ENCODE measurements at regions not wholly inside any gene's neighbourhood (a gene's known extent, or its start where the extent isn't known, plus 50 kb on each side); places are given as distances from the start of the nearest gene placed in this dataset.

GRCh38 chr1:244234009-244234643 lies 183.0 kb downstream of the ZBTB18 start:
- no peak for DNase-seq (ENCODE audit: low read depth, low spot score)
- in situ Hi-C loops (cut with HindIII; ENCODE audit: low pct_unique_long_range_greater_than_20kb, low sequenced_read_pairs): no loop called here

DNA sequence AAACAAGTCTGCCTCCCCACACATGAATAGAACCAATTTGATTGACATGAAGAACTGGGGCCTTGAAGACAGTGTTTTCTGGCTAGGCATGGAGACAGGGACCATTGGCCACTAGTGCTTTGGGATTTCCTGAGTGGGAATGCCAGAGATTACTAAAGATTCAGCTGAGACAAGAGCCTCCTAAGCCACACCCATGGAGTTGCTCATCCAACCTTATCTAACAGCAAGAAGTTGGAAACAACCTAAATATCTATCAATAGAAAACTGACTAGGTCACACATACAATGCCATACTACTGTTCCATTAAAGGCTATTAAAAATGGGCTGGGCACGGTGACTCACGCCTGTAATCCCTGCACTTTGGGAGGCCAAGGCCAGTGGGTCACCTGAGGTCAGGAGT lies 184.1 kb downstream of the ZBTB18 start:
- in situ Hi-C loops (cut with HindIII; ENCODE audit: low pct_unique_long_range_greater_than_20kb, low sequenced_read_pairs): no loop called here
- DNase-seq (ENCODE audit: low read depth, low spot score): no peak

DNA sequence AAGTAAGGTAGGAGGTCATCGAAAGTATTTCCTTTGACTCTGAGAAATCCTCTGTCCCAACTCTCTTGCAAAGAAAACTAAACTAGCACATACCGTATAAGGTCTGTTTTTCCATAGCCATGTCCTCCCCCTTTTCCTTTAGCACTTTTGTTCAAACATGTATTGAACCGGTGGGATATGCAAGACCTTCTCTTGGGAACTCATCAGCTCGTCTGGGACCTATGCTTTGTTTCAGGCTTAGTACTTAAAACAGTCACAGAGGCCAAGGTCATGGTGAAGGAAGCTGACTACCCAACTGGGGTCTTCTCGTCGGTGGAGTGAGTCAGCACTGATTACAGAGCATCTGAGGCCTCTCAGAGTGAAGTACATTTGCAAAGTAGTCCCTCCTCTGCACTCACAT lies 185.0 kb downstream of the ZBTB18 start:
- in situ Hi-C loops (cut with HindIII; ENCODE audit: low pct_unique_long_range_greater_than_20kb, low sequenced_read_pairs): no loop called here

DNA sequence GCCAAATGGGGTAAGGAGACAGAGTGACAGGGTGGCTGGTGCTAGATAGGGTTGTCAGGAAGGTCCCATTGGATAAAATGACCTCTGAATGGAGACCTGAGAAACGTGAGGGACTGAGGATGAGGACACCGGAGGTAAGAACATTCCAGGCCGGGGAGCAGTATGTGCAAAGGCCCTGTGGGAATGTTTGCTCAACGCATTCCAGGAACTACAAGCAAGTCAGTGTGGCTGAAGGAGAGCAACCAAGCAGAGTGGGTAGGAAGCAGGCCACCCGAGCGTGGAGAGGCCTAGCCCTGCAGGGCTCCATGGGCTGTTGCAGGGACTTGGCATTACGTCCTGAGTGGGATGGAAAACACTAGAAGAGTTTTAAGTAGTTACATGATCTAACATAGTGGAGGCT lies 185.6 kb downstream of the ZBTB18 start:
- in situ Hi-C loops (cut with HindIII; ENCODE audit: low pct_unique_long_range_greater_than_20kb, low sequenced_read_pairs): no loop called here
- no peak for DNase-seq (ENCODE audit: low read depth, low spot score)

More for the DNA sequence above, 185.0 kb downstream of the ZBTB18 start:
- no peak for DNase-seq (ENCODE audit: low read depth, low spot score)

DNA sequence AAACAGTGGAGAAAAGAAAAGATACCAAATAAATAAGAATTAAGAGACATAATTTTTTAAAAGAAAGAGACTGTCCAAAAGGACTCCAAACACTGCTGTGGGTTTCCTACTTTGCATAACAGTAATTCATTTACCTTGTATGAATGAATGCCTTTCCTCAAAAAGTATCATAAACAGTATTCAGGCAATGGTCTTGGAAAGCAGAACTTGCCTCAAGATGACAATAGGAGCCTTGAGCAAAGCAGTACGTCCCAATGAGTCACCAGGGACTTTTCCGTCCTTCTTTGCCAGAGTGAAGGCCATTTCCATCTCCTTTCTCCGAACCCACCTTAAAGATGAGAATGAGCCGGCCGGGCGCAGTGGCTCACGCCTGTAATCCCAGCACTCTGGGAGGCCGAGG lies 186.4 kb downstream of the ZBTB18 start:
- no peak for DNase-seq (ENCODE audit: low read depth, low spot score)
- in situ Hi-C loops (cut with HindIII; ENCODE audit: low pct_unique_long_range_greater_than_20kb, low sequenced_read_pairs): no loop called here

GRCh38 chr1:244239261-244239770 lies 188.2 kb downstream of the ZBTB18 start:
- no peak for DNase-seq (ENCODE audit: low read depth, low spot score)
- in situ Hi-C loops (cut with HindIII; ENCODE audit: low pct_unique_long_range_greater_than_20kb, low sequenced_read_pairs): no loop called here

DNA sequence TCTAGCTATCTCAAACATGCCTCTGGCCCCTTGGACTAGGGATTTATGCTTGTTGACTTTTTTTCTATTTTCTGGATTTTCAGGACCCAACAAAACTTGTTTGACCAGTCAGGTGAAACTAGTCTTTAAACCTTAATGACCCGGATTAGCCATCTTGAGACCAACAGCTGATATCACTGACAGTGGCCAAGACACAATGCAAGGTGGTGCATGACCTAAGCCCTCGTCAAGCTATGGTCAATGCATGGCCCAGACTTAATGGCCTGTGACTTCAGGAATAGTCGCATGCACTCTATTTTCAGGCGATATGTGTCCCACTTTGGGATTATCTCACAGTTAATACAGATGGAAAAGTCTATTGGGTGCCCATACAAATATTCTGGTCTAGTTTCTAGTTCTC lies 190.4 kb downstream of the ZBTB18 start:
- in situ Hi-C loops (cut with HindIII; ENCODE audit: low pct_unique_long_range_greater_than_20kb, low sequenced_read_pairs): no loop called here
- no peak for DNase-seq (ENCODE audit: low read depth, low spot score)

DNA sequence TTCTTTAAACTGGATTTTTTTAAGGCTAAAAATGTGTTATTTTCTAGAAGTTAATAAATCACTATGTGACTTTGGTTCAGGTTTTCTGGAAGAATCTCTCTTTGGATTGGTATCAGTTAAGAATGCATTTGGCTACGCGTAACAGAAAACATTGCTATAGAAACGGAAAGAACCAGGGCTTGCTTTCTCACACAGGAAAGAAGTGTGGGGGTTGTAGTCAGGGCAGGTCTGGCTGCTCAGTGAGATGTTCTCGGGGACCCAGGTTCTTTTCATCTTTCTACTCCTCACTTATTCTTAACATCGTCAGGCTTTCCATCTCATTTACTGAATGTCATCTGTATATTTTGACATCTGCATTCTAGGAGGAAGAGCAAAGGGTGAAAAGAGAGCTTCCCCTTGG lies 191.4 kb downstream of the ZBTB18 start:
- DNase-seq (ENCODE audit: low read depth, low spot score): no peak
- in situ Hi-C loops (cut with HindIII; ENCODE audit: low pct_unique_long_range_greater_than_20kb, low sequenced_read_pairs): no loop called here

DNA sequence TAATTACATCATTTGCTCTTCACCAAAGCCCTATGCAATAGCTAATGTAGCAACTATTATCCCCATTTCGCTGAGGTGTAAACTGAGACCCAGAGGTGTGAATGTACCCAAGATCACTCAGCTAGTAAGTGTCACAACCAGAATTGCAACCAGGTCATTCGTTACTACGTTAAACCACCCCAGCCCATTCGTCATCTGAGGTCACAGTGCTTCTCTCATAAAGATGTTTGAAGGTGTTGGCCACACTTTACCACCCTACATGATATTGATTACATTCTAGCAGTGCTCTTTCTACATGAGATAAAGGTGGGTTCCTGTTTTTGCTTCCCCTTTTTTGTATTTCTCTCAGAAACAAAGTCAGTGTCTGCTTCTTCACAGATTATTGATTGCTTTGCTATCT lies 195.3 kb downstream of the ZBTB18 start:
- in situ Hi-C loops (cut with HindIII; ENCODE audit: low pct_unique_long_range_greater_than_20kb, low sequenced_read_pairs): no loop called here
- DNase-seq (ENCODE audit: low read depth, low spot score): no peak

DNA sequence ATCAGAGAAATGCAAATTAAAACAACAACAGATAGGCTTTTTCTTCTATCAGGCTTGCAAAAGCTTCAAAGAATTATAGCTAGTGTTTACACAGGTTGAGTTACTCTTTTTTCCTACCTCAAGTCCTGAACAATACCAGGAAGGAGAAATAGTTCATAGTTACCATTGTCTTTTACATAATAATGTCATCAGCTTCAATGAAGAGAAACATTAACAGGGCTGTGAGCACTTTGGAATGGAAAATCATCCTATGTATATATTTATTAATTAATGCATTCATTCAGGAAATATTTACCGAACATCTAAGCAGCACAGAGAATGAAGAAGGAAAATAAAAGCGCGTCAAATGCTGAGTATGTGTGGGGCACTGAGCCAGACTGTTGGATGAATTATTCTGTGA lies 197.3 kb downstream of the ZBTB18 start:
- DNase-seq (ENCODE audit: low read depth, low spot score): no peak
- in situ Hi-C loops (cut with HindIII; ENCODE audit: low pct_unique_long_range_greater_than_20kb, low sequenced_read_pairs): no loop called here

- no peak for DNase-seq (ENCODE audit: low read depth, low spot score)
- in situ Hi-C loops (cut with HindIII; ENCODE audit: low pct_unique_long_range_greater_than_20kb, low sequenced_read_pairs): no loop called here
Observed at GRCh38 chr1:244252211-244252610, 199.5 kb downstream of the ADSS2 start.

DNA sequence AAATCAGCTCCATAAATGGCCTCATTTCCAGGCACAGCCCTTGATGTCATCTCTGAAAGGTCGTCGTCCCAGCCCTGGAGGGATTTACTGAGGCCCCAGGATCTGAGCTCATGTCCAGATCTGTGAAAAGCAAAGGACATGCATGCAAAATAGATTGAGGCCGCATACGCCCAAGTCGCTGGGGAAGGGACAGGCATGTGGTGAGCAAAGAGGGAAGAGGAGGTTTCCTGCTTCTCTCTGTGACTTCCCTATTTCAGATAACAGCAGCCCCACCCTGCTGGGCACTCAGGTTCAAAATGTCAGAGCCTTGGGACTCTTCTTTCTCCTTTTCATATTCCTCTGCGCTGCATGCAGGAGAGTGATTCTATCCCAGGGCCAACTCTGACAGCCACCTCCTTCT lies 197.2 kb downstream of the ADSS2 start:
- in situ Hi-C loops (cut with HindIII; ENCODE audit: low pct_unique_long_range_greater_than_20kb, low sequenced_read_pairs): no loop called here
- DNase-seq (ENCODE audit: low read depth, low spot score): no peak

- no peak for DNase-seq (ENCODE audit: low read depth, low spot score)
- in situ Hi-C loops (cut with HindIII; ENCODE audit: low pct_unique_long_range_greater_than_20kb, low sequenced_read_pairs): no loop called here
Observed at GRCh38 chr1:244255426-244255965, 196.2 kb downstream of the ADSS2 start.

DNA sequence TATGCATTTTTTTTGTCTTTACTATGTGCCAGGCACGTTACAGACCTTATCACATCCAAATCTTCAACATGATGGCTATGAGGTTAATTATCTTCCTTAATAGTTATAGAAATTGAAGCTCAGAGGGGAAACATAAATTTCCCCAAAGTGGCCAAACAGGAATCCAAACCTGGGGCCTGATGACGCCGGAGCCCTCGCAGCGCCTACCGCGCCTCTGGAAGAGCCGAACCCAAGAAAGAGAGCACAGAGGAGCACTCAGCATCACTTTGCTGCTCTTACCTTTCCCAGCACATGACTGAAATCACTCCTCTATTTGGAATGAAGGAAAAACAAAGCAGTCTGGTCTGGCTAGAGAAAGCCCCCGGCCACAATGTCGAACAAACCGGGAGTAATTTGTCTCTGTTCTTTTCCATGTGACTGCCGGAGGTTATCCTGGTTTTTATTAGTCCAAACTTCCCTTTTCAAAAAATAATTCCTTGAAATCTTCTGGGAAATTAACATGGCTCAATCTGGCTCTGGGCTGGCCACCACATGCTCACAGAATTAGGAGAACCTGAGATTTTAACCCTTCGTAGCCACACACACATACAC lies 195.5 kb downstream of the ADSS2 start:
- no peak for DNase-seq (ENCODE audit: low read depth, low spot score)

DNA sequence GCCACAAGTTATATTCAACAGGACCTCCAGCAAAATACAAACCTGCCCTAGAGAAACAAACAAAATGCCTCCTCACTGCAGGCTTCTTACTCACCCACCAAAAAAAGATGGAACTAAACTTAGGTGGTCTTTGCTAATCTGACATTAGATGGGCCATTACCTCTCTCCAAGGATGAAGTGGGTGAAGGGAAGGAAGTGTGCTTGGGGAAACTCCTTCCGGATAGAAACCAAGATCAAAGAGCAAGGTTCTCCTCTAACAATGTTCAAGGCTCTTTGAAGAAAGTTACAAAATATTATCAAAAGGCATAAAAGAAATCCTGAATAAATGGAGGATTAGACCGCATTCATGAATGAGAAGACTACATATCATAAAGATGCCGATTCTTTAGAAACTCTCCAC lies 187.5 kb downstream of the ADSS2 start:
- DNase-seq (ENCODE audit: low read depth, low spot score): no peak
- in situ Hi-C loops (cut with HindIII; ENCODE audit: low pct_unique_long_range_greater_than_20kb, low sequenced_read_pairs): no loop called here

More for the DNA sequence above, 195.5 kb downstream of the ADSS2 start:
- in situ Hi-C loops (cut with HindIII; ENCODE audit: low pct_unique_long_range_greater_than_20kb, low sequenced_read_pairs): no loop called here

DNA sequence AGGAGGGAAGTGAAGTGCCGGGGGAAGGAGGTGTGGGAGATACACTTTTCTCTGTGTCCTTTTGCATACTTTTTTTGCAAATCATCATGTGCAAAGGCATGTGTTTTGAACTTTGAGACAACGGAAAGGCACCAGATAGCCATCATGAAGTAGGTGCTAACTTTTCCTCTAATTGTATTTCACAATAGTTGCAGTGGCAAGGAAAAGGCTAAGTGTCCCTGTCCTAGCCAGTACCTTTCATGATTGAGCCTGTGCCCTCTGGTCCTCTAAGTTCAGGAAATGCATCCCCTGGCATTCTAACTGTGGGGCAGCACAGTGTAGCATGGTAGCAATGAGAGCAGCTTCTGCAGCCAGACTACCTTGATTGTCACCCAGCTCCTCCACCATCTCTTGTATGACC lies 186.2 kb downstream of the ADSS2 start:
- in situ Hi-C loops (cut with HindIII; ENCODE audit: low pct_unique_long_range_greater_than_20kb, low sequenced_read_pairs): no loop called here
- no peak for DNase-seq (ENCODE audit: low read depth, low spot score)

- DNase-seq (ENCODE audit: low read depth, low spot score): no peak
- in situ Hi-C loops (cut with HindIII; ENCODE audit: low pct_unique_long_range_greater_than_20kb, low sequenced_read_pairs): no loop called here
Observed at GRCh38 chr1:244269169-244269568, 182.5 kb downstream of the ADSS2 start.

DNA sequence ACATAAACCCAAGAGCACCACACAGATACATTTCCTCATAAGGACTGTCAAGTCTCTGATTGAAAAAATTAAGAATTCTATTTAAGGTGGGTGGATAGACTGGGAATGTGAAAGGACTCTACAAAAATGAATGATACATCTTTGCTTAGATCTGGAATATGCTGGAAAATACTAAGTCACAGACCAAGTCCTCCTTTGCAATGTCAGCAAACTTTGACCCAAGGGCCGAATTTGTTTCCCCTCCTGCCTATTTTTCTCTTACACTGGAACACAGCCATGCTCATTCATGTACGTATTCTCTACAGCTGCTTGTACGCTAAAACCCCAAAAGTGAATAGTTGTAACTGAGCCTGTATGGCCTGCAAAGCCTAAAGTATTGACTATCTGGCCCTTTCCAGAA lies 180.7 kb downstream of the ADSS2 start:
- no peak for DNase-seq (ENCODE audit: low read depth, low spot score)
- in situ Hi-C loops (cut with HindIII; ENCODE audit: low pct_unique_long_range_greater_than_20kb, low sequenced_read_pairs): no loop called here

GRCh38 chr1:244271691-244272308 lies 179.9 kb downstream of the ADSS2 start:
- in situ Hi-C loops (cut with HindIII; ENCODE audit: low pct_unique_long_range_greater_than_20kb, low sequenced_read_pairs): no loop called here
- no peak for DNase-seq (ENCODE audit: low read depth, low spot score)
